IMR-90 (cell line): ENCODE measurements at regions not wholly inside any gene's neighbourhood (a gene's known extent, or its start where the extent isn't known, plus 50 kb on each side); places are given as distances from the start of the nearest gene placed in this dataset.

Experiments
- ATAC-seq: fragments of 200-7000 bp; cut with Tn5 transposase; 2 replicates; pipeline ENCODE4 v1.9.1; 2020; ENCODE audit warnings: low read depth, mild to moderate bottlenecking, moderate library complexity
- BruUV-seq: library from RNA; stranded (reverse); fragments of 400-500 nt; replicated peaks from 2 replicates; lab custom pipeline; 2021; lab: Mats Ljungman, UMichigan
- CTCF ChIA-PET: fragments of 300-600 bp; formaldehyde crosslinking; extraction: SDS; loops from one replicate; lab custom pipeline; 2021; ENCODE audit warnings: antibody characterized with exemption; lab: Yijun Ruan, JAX
- POLR2A ChIA-PET: fragments of 300-600 bp; sonication (Branson Sonifier 250); formaldehyde crosslinking; loops from one replicate; lab custom pipeline; 2022; ENCODE audit warnings: antibody characterized with exemption; ENCODE audit not compliant: unreplicated experiment; lab: Charles Lee
- DNase-seq: peaks from one replicate; pipeline ENCODE4 v3.0.0; 2013
- H2AFZ ChIP-seq: replicated peaks from 2 replicates; pipeline ENCODE3; 2013; ENCODE audit warnings: low read length, mild to moderate bottlenecking; ENCODE audit not compliant: poor library complexity
- H2AK5ac ChIP-seq: 2 replicates; pipeline ENCODE4 v1.6.1; 2013; ENCODE audit warnings: low read depth, low read length, inconsistent platforms
- H2AK9ac ChIP-seq: replicated peaks from 2 replicates; pipeline ENCODE3; 2013; ENCODE audit warnings: mild to moderate bottlenecking, low read depth, low read length, moderate library complexity; ENCODE audit not compliant: poor library complexity
- H2BK120ac ChIP-seq: 2 replicates; pipeline ENCODE4 v1.6.1; 2013; ENCODE audit warnings: low read depth, low read length, inconsistent platforms
- H2BK15ac ChIP-seq: 3 replicates; pipeline ENCODE4 v1.6.1; 2013; ENCODE audit warnings: low read depth, low read length, inconsistent platforms
- H2BK20ac ChIP-seq: 2 replicates; pipeline ENCODE4 v1.6.1; 2013; ENCODE audit warnings: low read depth, mild to moderate bottlenecking, inconsistent platforms, low read length, moderate library complexity
- H2BK5ac ChIP-seq: 2 replicates; pipeline ENCODE4 v1.6.1; 2013; ENCODE audit warnings: mild to moderate bottlenecking, low read depth, low read length, inconsistent platforms; ENCODE audit not compliant: poor library complexity, severe bottlenecking
- H3K14ac ChIP-seq: replicated peaks from 2 replicates; pipeline ENCODE4 v1.6.1; 2013; ENCODE audit warnings: low read depth, low read length, inconsistent platforms
- H3K18ac ChIP-seq: 2 replicates; pipeline ENCODE4 v1.6.1; 2013; ENCODE audit warnings: low read depth, low read length, control low read depth
- H3K23ac ChIP-seq: 2 replicates; pipeline ENCODE4 v1.6.1; 2013; ENCODE audit warnings: low read depth, low read length, inconsistent platforms
- H3K27ac ChIP-seq: 2 replicates; pipeline ENCODE4 v1.5.1; 2013; ENCODE audit warnings: mild to moderate bottlenecking, control low read depth, low read length; ENCODE audit not compliant: insufficient read depth
- H3K27me3 ChIP-seq: 2 replicates; pipeline ENCODE4 v1.6.1; 2013; ENCODE audit warnings: low read length; ENCODE audit not compliant: control insufficient read depth, insufficient read depth
- H3K36me3 ChIP-seq: 2 replicates; pipeline ENCODE4 v1.6.1; 2013; ENCODE audit warnings: low read length, mixed read lengths; ENCODE audit not compliant: control insufficient read depth, insufficient read depth
- H3K4ac ChIP-seq: 2 replicates; pipeline ENCODE4 v1.6.1; 2013; ENCODE audit warnings: low read depth, low read length, inconsistent platforms
- H3K4me1 ChIP-seq: 2 replicates; pipeline ENCODE4 v1.6.1; 2013; ENCODE audit warnings: low read length, mixed read lengths; ENCODE audit not compliant: control insufficient read depth, insufficient read depth
- H3K4me2 ChIP-seq: 2 replicates; pipeline ENCODE4 v1.6.1; 2013; ENCODE audit warnings: low read depth, mild to moderate bottlenecking, control low read depth, low read length, moderate library complexity
- H3K4me3 ChIP-seq: 2 replicates; pipeline ENCODE4 v1.5.1; 2013; ENCODE audit warnings: low read depth, mild to moderate bottlenecking, control low read depth, low read length, moderate library complexity; ENCODE audit not compliant: insufficient read depth
- H3K56ac ChIP-seq: 2 replicates; pipeline ENCODE4 v1.6.1; 2013; ENCODE audit warnings: low read length, inconsistent platforms; ENCODE audit not compliant: insufficient read depth; ENCODE audit errors: extremely low read depth
- H3K79me1 ChIP-seq, 2 experiments: 2 replicates each; pipeline ENCODE4 v1.6.1; 2013; ENCODE audit warnings: low read length in 2 of 2, inconsistent platforms in 1 of 2, low read depth in 1 of 2
- H3K9ac ChIP-seq: 2 replicates; pipeline ENCODE4 v1.6.1; 2013; ENCODE audit warnings: low read depth, low read length, control low read depth
- H3K9me1 ChIP-seq: 2 replicates; pipeline ENCODE4 v1.6.1; 2013; ENCODE audit warnings: low read length, inconsistent platforms; ENCODE audit not compliant: insufficient read depth
- H3K9me3 ChIP-seq: 2 replicates; pipeline ENCODE4 v1.6.1; 2013; ENCODE audit warnings: low read length; ENCODE audit not compliant: control insufficient read depth, insufficient read depth
- H4K20me1 ChIP-seq: 2 replicates; pipeline ENCODE4 v1.6.1; 2013; ENCODE audit warnings: low read length, inconsistent platforms; ENCODE audit not compliant: insufficient read depth
- H4K5ac ChIP-seq: 2 replicates; pipeline ENCODE4 v1.6.1; 2013; ENCODE audit warnings: mild to moderate bottlenecking, low read depth, low read length, control low read depth
- H4K8ac ChIP-seq, 2 experiments: 2 replicates each; pipeline ENCODE4 v1.6.1; 2013; ENCODE audit warnings: low read depth in 2 of 2, low read length in 2 of 2, control low read depth in 1 of 2, inconsistent platforms in 1 of 2
- H4K91ac ChIP-seq: 2 replicates; pipeline ENCODE4 v1.6.1; 2013; ENCODE audit warnings: low read depth, low read length, inconsistent platforms; ENCODE audit not compliant: insufficient read depth
- RCOR1 ChIP-seq: IDR thresholded peaks from 2 replicates; pipeline ENCODE4 v1.6.1; 2012; ENCODE audit warnings: mild to moderate bottlenecking, low read length, improper control_type of control experiment; ENCODE audit not compliant: insufficient replicate concordance
- RFX5 ChIP-seq: IDR thresholded peaks from 2 replicates; pipeline ENCODE4 v1.8.0; 2012; ENCODE audit warnings: low read depth, mild to moderate bottlenecking, low read length, moderate library complexity
- WGBS, 2 experiments: methylation state at CpG; one replicate each; pipeline versions ENCODE4 v1.1.5 to v1.1.7; 2013; ENCODE audit warnings: missing lambda C conversion rate in 2 of 2; ENCODE audit not compliant: insufficient read length in 1 of 2; ENCODE audit errors: extremely low coverage in 2 of 2; 5-methylcytosine and 5-hydroxymethylcytosine counted together
- dilution Hi-C: fragments of 300-500 bp; cut with HindIII; formaldehyde crosslinking; loops from one replicate; pipeline ENCODE4 v1.14.3; 2018; ENCODE audit warnings: low sequenced_read_pairs; ENCODE audit not compliant: unreplicated experiment
- in situ Hi-C: fragments of 300-500 bp; cut with MboI; formaldehyde crosslinking; loops from 3 replicates; pipeline ENCODE4 v1.14.3; 2019; ENCODE audit warnings: low sequenced_read_pairs, inconsistent platforms, mixed read lengths
- intact Hi-C: fragments of 100-400 bp; cut with micrococcal nuclease; formaldehyde crosslinking; loops from 2 replicates; pipeline ENCODE4 v1.10.0; 2022
- TF ChIP-seq, protein P1 (sequence below): conservative IDR thresholded peaks from 2 replicates; pipeline ENCODE4 v1.5.1; 2012; ENCODE audit warnings: mild to moderate bottlenecking, low read depth, low read length, improper control_type of control experiment

DNA sequence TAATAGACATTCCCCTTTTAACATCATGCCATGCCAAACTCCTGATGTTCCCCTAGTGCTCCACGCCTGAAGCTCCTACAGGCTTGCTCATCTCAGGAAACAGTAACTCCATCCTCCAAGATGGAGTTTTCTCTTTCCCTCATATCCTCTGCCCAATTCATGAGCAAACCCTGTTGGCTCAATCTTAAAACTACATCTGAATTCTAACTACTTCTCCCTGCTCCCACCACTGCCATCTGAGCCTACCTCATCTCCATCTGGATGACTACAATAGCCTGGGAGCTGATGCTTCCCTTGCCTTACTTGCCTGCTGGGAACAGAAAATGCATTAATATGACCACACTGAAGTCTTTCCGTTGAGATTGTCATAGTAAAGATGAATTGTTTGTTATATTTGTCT lies 271.7 kb upstream of the MKLN1 start:
- Histone ChIP-seq H3K9ac (no peak overlapping the region), H3K36me3 (no peaks in the 10 kb centered on the region), H2AK9ac (no peak overlapping the region), H3K27ac (no peak overlapping the region), H3K9me1 (peaks cover 10% of the 10 kb centered on the region), H3K27me3 (no peaks in the 10 kb centered on the region), H3K56ac (no peak overlapping the region), H3K4me3 (no peak overlapping the region), H3K4ac (no peak overlapping the region), H2BK5ac (no peak overlapping the region), H2BK120ac (no peak overlapping the region), H3K79me1 (peaks cover 22 to 59% of the 10 kb centered on the region in 2 experiments), H3K4me2 (no peak overlapping the region), H4K20me1 (peaks cover 24% of the 10 kb centered on the region), H3K23ac (peak overlapping the region; percentile 23; the same call in 1 of the 2 replicates), H2AK5ac (no peak overlapping the region), H4K91ac (no peak overlapping the region), H3K4me1 (0 out of 2 replicates have a peak, but pooled peaks cover 2% of the 10 kb centered on the region), H2BK20ac (no peak overlapping the region), H3K14ac (no peak overlapping the region; the same call in 1 of the 2 replicates), H4K8ac (no peak overlapping the region), H3K9me3 (no peaks in the 10 kb centered on the region), H2BK15ac (no peak overlapping the region), H4K5ac (no peak overlapping the region), H3K18ac (no peak overlapping the region), H2AFZ (no peak overlapping the region)
- intact Hi-C loops (no loop called here), dilution Hi-C loops (no loop called here), in situ Hi-C loops (no loop called here)
- WGBS, 2 experiments, result 100% methylated on average over 1 of the region's 2 CpGs; no CpG with 5 or more reads in 1 of the 2 experiments
- ChIA-PET POLR2A (no interaction called here), CTCF (interaction anchor here (1.1 kb wide), 1 partner anchor 16 kb away, joined by 3 read pairs; no protein-coding TSS in a partner anchor)
- TF ChIP-seq RCOR1 (no peak), RFX5 (no peak)
- TF ChIP-seq, protein P1, sequence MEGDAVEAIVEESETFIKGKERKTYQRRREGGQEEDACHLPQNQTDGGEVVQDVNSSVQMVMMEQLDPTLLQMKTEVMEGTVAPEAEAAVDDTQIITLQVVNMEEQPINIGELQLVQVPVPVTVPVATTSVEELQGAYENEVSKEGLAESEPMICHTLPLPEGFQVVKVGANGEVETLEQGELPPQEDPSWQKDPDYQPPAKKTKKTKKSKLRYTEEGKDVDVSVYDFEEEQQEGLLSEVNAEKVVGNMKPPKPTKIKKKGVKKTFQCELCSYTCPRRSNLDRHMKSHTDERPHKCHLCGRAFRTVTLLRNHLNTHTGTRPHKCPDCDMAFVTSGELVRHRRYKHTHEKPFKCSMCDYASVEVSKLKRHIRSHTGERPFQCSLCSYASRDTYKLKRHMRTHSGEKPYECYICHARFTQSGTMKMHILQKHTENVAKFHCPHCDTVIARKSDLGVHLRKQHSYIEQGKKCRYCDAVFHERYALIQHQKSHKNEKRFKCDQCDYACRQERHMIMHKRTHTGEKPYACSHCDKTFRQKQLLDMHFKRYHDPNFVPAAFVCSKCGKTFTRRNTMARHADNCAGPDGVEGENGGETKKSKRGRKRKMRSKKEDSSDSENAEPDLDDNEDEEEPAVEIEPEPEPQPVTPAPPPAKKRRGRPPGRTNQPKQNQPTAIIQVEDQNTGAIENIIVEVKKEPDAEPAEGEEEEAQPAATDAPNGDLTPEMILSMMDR, result 0 out of 2 replicates have a peak, but pooled peaks have one; percentile 7
- no TSS peak for BruUV-seq
- no peak for DNase-seq
- ATAC-seq, result no peak
